ENCODE measurements at regions not wholly inside any gene's neighbourhood (a gene's known extent, or its start where the extent isn't known, plus 50 kb on each side); places are given as distances from the start of the nearest gene placed in this dataset.

GRCh38 chr14:94887591-94887990 lies 117.7 kb upstream of the GSC start:
- intact Hi-C loops (cut with DNase I) = no loop called here
- no peak for TF ChIP-seq CTCF (IDR thresholded peaks at IDR 0.05)
- no peaks in the 10 kb centered on the region for H3K9me3 ChIP-seq
- H3K27ac ChIP-seq = no peak overlapping the region
- H3K36me3 ChIP-seq = no peaks in the 10 kb centered on the region
- no peaks in the 10 kb centered on the region for H3K4me1 ChIP-seq
- no peak for DNase-seq (ENCODE audit: low spot score in 2 of 2)
- no peak overlapping the region for H3K4me3 ChIP-seq
- H3K27me3 ChIP-seq = no peaks in the 10 kb centered on the region

- H3K27ac ChIP-seq = no peak overlapping the region
- DNase-seq (ENCODE audit: low spot score in 2 of 2) = no peak
- H3K4me1 ChIP-seq = no peaks in the 10 kb centered on the region
- H3K9me3 ChIP-seq = no peaks in the 10 kb centered on the region
- no peak for TF ChIP-seq CTCF (IDR thresholded peaks at IDR 0.05)
- intact Hi-C loops (cut with DNase I) = no loop called here
- H3K4me3 ChIP-seq = no peak overlapping the region
- H3K36me3 ChIP-seq = no peaks in the 10 kb centered on the region
- H3K27me3 ChIP-seq = no peaks in the 10 kb centered on the region
These were observed 117.0 kb upstream of the GSC start for GRCh38 chr14:94886931-94887330.

- intact Hi-C loops (cut with DNase I) = no loop called here
- no peak for DNase-seq (ENCODE audit: low spot score in 2 of 2)
- H3K27ac ChIP-seq = no peak overlapping the region
These were observed 115.7 kb upstream of the GSC start for GRCh38 chr14:94885481-94886155.

GRCh38 chr14:94884616-94885230 lies 114.8 kb upstream of the GSC start:
- no peak for TF ChIP-seq CTCF (IDR thresholded peaks at IDR 0.05)
- Histone ChIP-seq H3K4me1 (no peaks in the 10 kb centered on the region), H3K27me3 (no peaks in the 10 kb centered on the region), H3K9me3 (no peaks in the 10 kb centered on the region), H3K27ac (no peak overlapping the region), H3K36me3 (no peaks in the 10 kb centered on the region), H3K4me3 (no peak overlapping the region)
- DNase-seq (ENCODE audit: low spot score in 2 of 2) = no peak
- intact Hi-C loops (cut with DNase I) = no loop called here

More at GRCh38 chr14:94885481-94886155, 115.7 kb upstream of the GSC start:
- Histone ChIP-seq H3K36me3 (no peaks in the 10 kb centered on the region), H3K27me3 (no peaks in the 10 kb centered on the region), H3K4me1 (no peaks in the 10 kb centered on the region), H3K9me3 (no peaks in the 10 kb centered on the region), H3K4me3 (no peak overlapping the region)
- TF ChIP-seq CTCF (IDR thresholded peaks at IDR 0.05) = no peak

GRCh38 chr14:94882401-94882800 lies 112.5 kb upstream of the GSC start:
- no peak for DNase-seq (ENCODE audit: low spot score in 2 of 2)
- Histone ChIP-seq H3K36me3 (no peaks in the 10 kb centered on the region), H3K9me3 (no peaks in the 10 kb centered on the region), H3K4me1 (no peaks in the 10 kb centered on the region), H3K27me3 (no peaks in the 10 kb centered on the region), H3K4me3 (no peak overlapping the region), H3K27ac (no peak overlapping the region)
- intact Hi-C loops (cut with DNase I) = no loop called here
- no peak for TF ChIP-seq CTCF (IDR thresholded peaks at IDR 0.05)
